Thoracic aorta (tissue), 2 donors: ENCODE measurements at regions not wholly inside any gene's neighbourhood (a gene's known extent, or its start where the extent isn't known, plus 50 kb on each side); places are given as distances from the start of the nearest gene placed in this dataset.

Source experiments
- ATAC-seq: fragments of 150-250 bp; one replicate; pipeline ENCODE4 v1.8.0; 2017; ENCODE audit warnings: low read depth; ENCODE audit not compliant: insufficient number of reproducible peaks, low FRiP score
- DNase-seq: peaks from one replicate; pipeline ENCODE4 v3.0.0-alpha.2; 2020; ENCODE audit warnings: low spot score
- H3K27ac ChIP-seq, 2 donors: fragments of 200-600 bp; sonication (generic); 1 replicate in 1 of 2; 2 replicates in 1 of 2; pipeline ENCODE4 v1.5.1; 2016; ENCODE audit warnings: mild to moderate bottlenecking in 2 of 2, moderate library complexity in 2 of 2
- H3K27me3 ChIP-seq: fragments of 200-600 bp; sonication (generic); replicated peaks from 2 replicates; pipeline ENCODE4 v1.6.0; 2016; ENCODE audit warnings: mild to moderate bottlenecking; ENCODE audit not compliant: insufficient read depth
- H3K36me3 ChIP-seq: fragments of 200-600 bp; sonication (generic); one replicate; pipeline ENCODE4 v1.5.1; 2016
- H3K4me1 ChIP-seq, 2 donors: fragments of 200-600 bp; sonication (generic); 1 replicate in 1 of 2; 2 replicates in 1 of 2; pipeline versions ENCODE4 v1.5.1 to v1.6.0; 2016; ENCODE audit warnings: low read depth in 2 of 2, mild to moderate bottlenecking in 1 of 2; ENCODE audit not compliant: control insufficient read depth in 1 of 2
- H3K4me3 ChIP-seq: fragments of 200-600 bp; sonication (generic); 2 replicates; pipeline ENCODE4 v1.5.1; 2016; ENCODE audit warnings: mild to moderate bottlenecking
- H3K9me3 ChIP-seq: fragments of 200-600 bp; sonication (generic); 2 replicates; pipeline ENCODE4 v1.5.1; 2016
- CTCF ChIP-seq: fragments of 200-600 bp; sonication (generic); IDR thresholded peaks from one replicate; pipeline ENCODE4 v1.5.1; 2019; ENCODE audit warnings: antibody characterized with exemption

- H3K4me3 ChIP-seq: peak overlapping the region; percentile 31
- H3K27me3 ChIP-seq: no peaks in the 10 kb centered on the region
- DNase-seq (no peak), ATAC-seq (no peak)
- H3K36me3 ChIP-seq: no peaks in the 10 kb centered on the region
- H3K4me1 ChIP-seq: peaks cover 5 to 25% of the 10 kb centered on the region in 2 donors
- no peak for TF ChIP-seq CTCF
- H3K9me3 ChIP-seq: no peaks in the 10 kb centered on the region
- H3K27ac ChIP-seq: no peak overlapping the region
Observed at GRCh38 chr12:24414480-24414879, 465.0 kb upstream of the SOX5 start.

GRCh38 chr12:24411948-24412347 is 462.5 kb upstream of the SOX5 start:
- no peak for ATAC-seq

GRCh38 chr12:24409868-24410267 is 460.4 kb upstream of the SOX5 start:
- Histone ChIP-seq H3K27me3 (no peaks in the 10 kb centered on the region), H3K36me3 (no peaks in the 10 kb centered on the region), H3K4me3 (no peak overlapping the region), H3K27ac (no peak overlapping the region), H3K9me3 (no peaks in the 10 kb centered on the region), H3K4me1 (peaks cover 3 to 8% of the 10 kb centered on the region in 2 donors)
- no peak for ATAC-seq
- no peak for TF ChIP-seq CTCF
- no peak for DNase-seq

More at GRCh38 chr12:24411948-24412347, 462.5 kb upstream of the SOX5 start:
- Histone ChIP-seq H3K27me3 (no peaks in the 10 kb centered on the region), H3K27ac (no peak overlapping the region), H3K4me1 (peaks cover 3 to 9% of the 10 kb centered on the region in 2 donors), H3K4me3 (no peak overlapping the region), H3K36me3 (no peaks in the 10 kb centered on the region), H3K9me3 (no peaks in the 10 kb centered on the region)
- no peak for DNase-seq
- TF ChIP-seq CTCF: no peak

GRCh38 chr12:24408305-24408704 is 458.8 kb upstream of the SOX5 start:
- Histone ChIP-seq H3K36me3 (no peaks in the 10 kb centered on the region), H3K27me3 (no peaks in the 10 kb centered on the region), H3K9me3 (no peaks in the 10 kb centered on the region), H3K4me3 (no peak overlapping the region), H3K4me1 (no peaks in the 10 kb centered on the region), H3K27ac (no peak overlapping the region)
- ATAC-seq (no peak), DNase-seq (no peak)
- no peak for TF ChIP-seq CTCF

GRCh38 chr12:24407884-24408283 is 458.4 kb upstream of the SOX5 start:
- Histone ChIP-seq H3K9me3 (no peaks in the 10 kb centered on the region), H3K4me3 (no peak overlapping the region), H3K4me1 (no peaks in the 10 kb centered on the region), H3K27ac (no peak overlapping the region), H3K36me3 (no peaks in the 10 kb centered on the region), H3K27me3 (no peaks in the 10 kb centered on the region)
- ATAC-seq (no peak), DNase-seq (no peak)
- no peak for TF ChIP-seq CTCF
